IMR-90 (cell line): ENCODE measurements at regions not wholly inside any gene's neighbourhood (a gene's known extent, or its start where the extent isn't known, plus 50 kb on each side); places are given as distances from the start of the nearest gene placed in this dataset.

ENCODE experiments used
- ATAC-seq: fragments of 200-7000 bp; cut with Tn5 transposase; 2 replicates; pipeline ENCODE4 v1.9.1; 2020; ENCODE audit warnings: low read depth, mild to moderate bottlenecking, moderate library complexity
- BruUV-seq: library from RNA; stranded (reverse); fragments of 400-500 nt; replicated peaks from 2 replicates; lab custom pipeline; 2021; lab: Mats Ljungman, UMichigan
- CTCF ChIA-PET: fragments of 300-600 bp; formaldehyde crosslinking; extraction: SDS; loops from one replicate; lab custom pipeline; 2021; ENCODE audit warnings: antibody characterized with exemption; lab: Yijun Ruan, JAX
- POLR2A ChIA-PET: fragments of 300-600 bp; sonication (Branson Sonifier 250); formaldehyde crosslinking; loops from one replicate; lab custom pipeline; 2022; ENCODE audit warnings: antibody characterized with exemption; ENCODE audit not compliant: unreplicated experiment; lab: Charles Lee
- DNase-seq: peaks from one replicate; pipeline ENCODE4 v3.0.0; 2013
- H2AFZ ChIP-seq: replicated peaks from 2 replicates; pipeline ENCODE3; 2013; ENCODE audit warnings: low read length, mild to moderate bottlenecking; ENCODE audit not compliant: poor library complexity
- H2AK5ac ChIP-seq: 2 replicates; pipeline ENCODE4 v1.6.1; 2013; ENCODE audit warnings: low read depth, low read length, inconsistent platforms
- H2AK9ac ChIP-seq: replicated peaks from 2 replicates; pipeline ENCODE3; 2013; ENCODE audit warnings: mild to moderate bottlenecking, low read depth, low read length, moderate library complexity; ENCODE audit not compliant: poor library complexity
- H2BK120ac ChIP-seq: 2 replicates; pipeline ENCODE4 v1.6.1; 2013; ENCODE audit warnings: low read depth, low read length, inconsistent platforms
- H2BK15ac ChIP-seq: 3 replicates; pipeline ENCODE4 v1.6.1; 2013; ENCODE audit warnings: low read depth, low read length, inconsistent platforms
- H2BK20ac ChIP-seq: 2 replicates; pipeline ENCODE4 v1.6.1; 2013; ENCODE audit warnings: low read depth, mild to moderate bottlenecking, inconsistent platforms, low read length, moderate library complexity
- H2BK5ac ChIP-seq: 2 replicates; pipeline ENCODE4 v1.6.1; 2013; ENCODE audit warnings: mild to moderate bottlenecking, low read depth, low read length, inconsistent platforms; ENCODE audit not compliant: poor library complexity, severe bottlenecking
- H3K14ac ChIP-seq: replicated peaks from 2 replicates; pipeline ENCODE4 v1.6.1; 2013; ENCODE audit warnings: low read depth, low read length, inconsistent platforms
- H3K18ac ChIP-seq: 2 replicates; pipeline ENCODE4 v1.6.1; 2013; ENCODE audit warnings: low read depth, low read length, control low read depth
- H3K23ac ChIP-seq: 2 replicates; pipeline ENCODE4 v1.6.1; 2013; ENCODE audit warnings: low read depth, low read length, inconsistent platforms
- H3K27ac ChIP-seq: 2 replicates; pipeline ENCODE4 v1.5.1; 2013; ENCODE audit warnings: mild to moderate bottlenecking, control low read depth, low read length; ENCODE audit not compliant: insufficient read depth
- H3K27me3 ChIP-seq: 2 replicates; pipeline ENCODE4 v1.6.1; 2013; ENCODE audit warnings: low read length; ENCODE audit not compliant: control insufficient read depth, insufficient read depth
- H3K36me3 ChIP-seq: 2 replicates; pipeline ENCODE4 v1.6.1; 2013; ENCODE audit warnings: low read length, mixed read lengths; ENCODE audit not compliant: control insufficient read depth, insufficient read depth
- H3K4ac ChIP-seq: 2 replicates; pipeline ENCODE4 v1.6.1; 2013; ENCODE audit warnings: low read depth, low read length, inconsistent platforms
- H3K4me1 ChIP-seq: 2 replicates; pipeline ENCODE4 v1.6.1; 2013; ENCODE audit warnings: low read length, mixed read lengths; ENCODE audit not compliant: control insufficient read depth, insufficient read depth
- H3K4me2 ChIP-seq: 2 replicates; pipeline ENCODE4 v1.6.1; 2013; ENCODE audit warnings: low read depth, mild to moderate bottlenecking, control low read depth, low read length, moderate library complexity
- H3K4me3 ChIP-seq: 2 replicates; pipeline ENCODE4 v1.5.1; 2013; ENCODE audit warnings: low read depth, mild to moderate bottlenecking, control low read depth, low read length, moderate library complexity; ENCODE audit not compliant: insufficient read depth
- H3K56ac ChIP-seq: 2 replicates; pipeline ENCODE4 v1.6.1; 2013; ENCODE audit warnings: low read length, inconsistent platforms; ENCODE audit not compliant: insufficient read depth; ENCODE audit errors: extremely low read depth
- H3K79me1 ChIP-seq, 2 experiments: 2 replicates each; pipeline ENCODE4 v1.6.1; 2013; ENCODE audit warnings: low read length in 2 of 2, inconsistent platforms in 1 of 2, low read depth in 1 of 2
- H3K9ac ChIP-seq: 2 replicates; pipeline ENCODE4 v1.6.1; 2013; ENCODE audit warnings: low read depth, low read length, control low read depth
- H3K9me1 ChIP-seq: 2 replicates; pipeline ENCODE4 v1.6.1; 2013; ENCODE audit warnings: low read length, inconsistent platforms; ENCODE audit not compliant: insufficient read depth
- H3K9me3 ChIP-seq: 2 replicates; pipeline ENCODE4 v1.6.1; 2013; ENCODE audit warnings: low read length; ENCODE audit not compliant: control insufficient read depth, insufficient read depth
- H4K20me1 ChIP-seq: 2 replicates; pipeline ENCODE4 v1.6.1; 2013; ENCODE audit warnings: low read length, inconsistent platforms; ENCODE audit not compliant: insufficient read depth
- H4K5ac ChIP-seq: 2 replicates; pipeline ENCODE4 v1.6.1; 2013; ENCODE audit warnings: mild to moderate bottlenecking, low read depth, low read length, control low read depth
- H4K8ac ChIP-seq, 2 experiments: 2 replicates each; pipeline ENCODE4 v1.6.1; 2013; ENCODE audit warnings: low read depth in 2 of 2, low read length in 2 of 2, control low read depth in 1 of 2, inconsistent platforms in 1 of 2
- H4K91ac ChIP-seq: 2 replicates; pipeline ENCODE4 v1.6.1; 2013; ENCODE audit warnings: low read depth, low read length, inconsistent platforms; ENCODE audit not compliant: insufficient read depth
- BHLHE40 ChIP-seq: fragments of 150-350 bp; IDR thresholded peaks from 2 replicates; pipeline ENCODE4 v1.6.1; 2016; ENCODE audit warnings: mild to moderate bottlenecking, low read depth, low read length
- RAD21 ChIP-seq: IDR thresholded peaks from 2 replicates; pipeline ENCODE4 v1.6.1; 2012; ENCODE audit warnings: low read length, improper control_type of control experiment
- WGBS, 2 experiments: methylation state at CpG; one replicate each; pipeline versions ENCODE4 v1.1.5 to v1.1.7; 2013; ENCODE audit warnings: missing lambda C conversion rate in 2 of 2; ENCODE audit not compliant: insufficient read length in 1 of 2; ENCODE audit errors: extremely low coverage in 2 of 2; 5-methylcytosine and 5-hydroxymethylcytosine counted together
- dilution Hi-C: fragments of 300-500 bp; cut with HindIII; formaldehyde crosslinking; loops from one replicate; pipeline ENCODE4 v1.14.3; 2018; ENCODE audit warnings: low sequenced_read_pairs; ENCODE audit not compliant: unreplicated experiment
- in situ Hi-C: fragments of 300-500 bp; cut with MboI; formaldehyde crosslinking; loops from 3 replicates; pipeline ENCODE4 v1.14.3; 2019; ENCODE audit warnings: low sequenced_read_pairs, inconsistent platforms, mixed read lengths
- intact Hi-C: fragments of 100-400 bp; cut with micrococcal nuclease; formaldehyde crosslinking; loops from 2 replicates; pipeline ENCODE4 v1.10.0; 2022
- TF ChIP-seq, protein P1 (sequence below): conservative IDR thresholded peaks from 2 replicates; pipeline ENCODE4 v1.5.1; 2012; ENCODE audit warnings: mild to moderate bottlenecking, low read depth, low read length, improper control_type of control experiment

GRCh38 chrX:121782544-121782943, 735.1 kb downstream of the GLUD2 start:
- POLR2A ChIA-PET: no interaction called here
- Histone ChIP-seq H3K9me1 (no peaks in the 10 kb centered on the region), H2BK15ac (no peak overlapping the region), H3K4me2 (no peak overlapping the region), H3K23ac (no peak overlapping the region), H3K14ac (no peak overlapping the region), H3K27me3 (no peaks in the 10 kb centered on the region), H3K9me3 (no peaks in the 10 kb centered on the region), H2AFZ (no peak overlapping the region), H4K20me1 (no peaks in the 10 kb centered on the region), H3K4ac (no peak overlapping the region), H4K91ac (no peak overlapping the region), H2BK120ac (no peak overlapping the region), H2BK20ac (no peak overlapping the region), H3K4me1 (no peaks in the 10 kb centered on the region), H3K36me3 (no peaks in the 10 kb centered on the region), H4K8ac (no peak overlapping the region), H3K18ac (no peak overlapping the region), H3K56ac (no peak overlapping the region), H3K4me3 (no peak overlapping the region), H2BK5ac (no peak overlapping the region), H3K79me1 (no peaks in the 10 kb centered on the region), H3K27ac (no peak overlapping the region), H2AK9ac (no peak overlapping the region), H2AK5ac (no peak overlapping the region), H4K5ac (no peak overlapping the region), H3K9ac (no peak overlapping the region)
- TF ChIP-seq RAD21: no peak
- TF ChIP-seq, protein P1, sequence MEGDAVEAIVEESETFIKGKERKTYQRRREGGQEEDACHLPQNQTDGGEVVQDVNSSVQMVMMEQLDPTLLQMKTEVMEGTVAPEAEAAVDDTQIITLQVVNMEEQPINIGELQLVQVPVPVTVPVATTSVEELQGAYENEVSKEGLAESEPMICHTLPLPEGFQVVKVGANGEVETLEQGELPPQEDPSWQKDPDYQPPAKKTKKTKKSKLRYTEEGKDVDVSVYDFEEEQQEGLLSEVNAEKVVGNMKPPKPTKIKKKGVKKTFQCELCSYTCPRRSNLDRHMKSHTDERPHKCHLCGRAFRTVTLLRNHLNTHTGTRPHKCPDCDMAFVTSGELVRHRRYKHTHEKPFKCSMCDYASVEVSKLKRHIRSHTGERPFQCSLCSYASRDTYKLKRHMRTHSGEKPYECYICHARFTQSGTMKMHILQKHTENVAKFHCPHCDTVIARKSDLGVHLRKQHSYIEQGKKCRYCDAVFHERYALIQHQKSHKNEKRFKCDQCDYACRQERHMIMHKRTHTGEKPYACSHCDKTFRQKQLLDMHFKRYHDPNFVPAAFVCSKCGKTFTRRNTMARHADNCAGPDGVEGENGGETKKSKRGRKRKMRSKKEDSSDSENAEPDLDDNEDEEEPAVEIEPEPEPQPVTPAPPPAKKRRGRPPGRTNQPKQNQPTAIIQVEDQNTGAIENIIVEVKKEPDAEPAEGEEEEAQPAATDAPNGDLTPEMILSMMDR: no peak
- TF ChIP-seq BHLHE40: no peak
- CTCF ChIA-PET: no interaction called here
- intact Hi-C loops: no loop called here
- no TSS peak for BruUV-seq
- dilution Hi-C loops: no loop called here
- ATAC-seq (no peak), DNase-seq (no peak)
- in situ Hi-C loops: no loop called here
- no CpG with 5 or more reads among the region's 2 CpGs for WGBS, 2 experiments
